Cardiac muscle cell (in vitro differentiated cells and primary cell): ENCODE measurements at regions not wholly inside any gene's neighbourhood (a gene's known extent, or its start where the extent isn't known, plus 50 kb on each side); places are given as distances from the start of the nearest gene placed in this dataset.

ENCODE experiments used
- DNase-seq, 2 donors: peaks; one replicate each; pipeline versions ENCODE4 v3.0.0 to v3.0.0-alpha.2; 2010 to 2017; ENCODE audit warnings: low read depth in 1 of 2, low spot score in 1 of 2
- H3K27ac ChIP-seq: fragments of 200-600 bp; sonication (generic); 2 replicates; pipeline ENCODE4 v1.5.1; 2016
- H3K27me3 ChIP-seq: fragments of 200-600 bp; sonication (generic); 2 replicates; pipeline ENCODE4 v1.6.0; 2016; ENCODE audit warnings: control low read depth
- H3K36me3 ChIP-seq: fragments of 200-600 bp; sonication (generic); 2 replicates; pipeline ENCODE4 v1.5.1; 2016; ENCODE audit warnings: control low read depth
- H3K4me1 ChIP-seq: fragments of 200-600 bp; sonication (generic); 2 replicates; pipeline ENCODE4 v1.8.1; 2017; ENCODE audit warnings: low read depth, mild to moderate bottlenecking, mixed run types
- H3K4me3 ChIP-seq: fragments of 200-600 bp; sonication (generic); 2 replicates; pipeline ENCODE4 v1.5.1; 2016; ENCODE audit warnings: mild to moderate bottlenecking
- H3K9me3 ChIP-seq: fragments of 200-600 bp; sonication (generic); 2 replicates; pipeline ENCODE4 v1.5.1; 2017; ENCODE audit warnings: low read depth, mild to moderate bottlenecking, control low read depth
- TF ChIP-seq, protein P1 (sequence below): IDR thresholded peaks from 2 replicates; pipeline ENCODE4 v1.5.1; 2012; ENCODE audit warnings: low read depth, mild to moderate bottlenecking, low read length

DNA sequence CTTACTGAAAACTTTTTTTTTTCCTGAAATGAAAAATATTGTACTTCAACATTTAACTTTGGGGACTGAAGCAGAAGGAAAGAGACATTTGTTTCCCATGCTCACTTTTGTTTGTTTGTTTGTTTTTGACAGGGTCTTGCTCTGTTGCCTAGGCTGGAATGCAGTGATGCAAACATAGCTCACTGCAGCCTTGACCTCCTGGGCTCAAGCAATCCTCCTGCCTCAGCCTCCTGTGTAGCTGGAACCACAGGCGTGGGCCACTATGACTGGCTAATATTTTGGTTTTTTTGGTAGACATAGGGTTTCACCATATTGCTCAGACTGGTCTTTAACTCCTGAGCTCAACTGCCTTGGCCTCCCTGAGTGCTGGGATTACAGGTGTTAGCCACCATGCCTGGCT is 70.9 kb upstream of the SPTBN1 start:
- Histone ChIP-seq H3K4me3 (no peak overlapping the region), H3K27ac (no peak overlapping the region), H3K4me1 (no peaks in the 10 kb centered on the region), H3K36me3 (no peaks in the 10 kb centered on the region), H3K27me3 (no peaks in the 10 kb centered on the region), H3K9me3 (no peaks in the 10 kb centered on the region)
- DNase-seq: no peak
- TF ChIP-seq, protein P1, sequence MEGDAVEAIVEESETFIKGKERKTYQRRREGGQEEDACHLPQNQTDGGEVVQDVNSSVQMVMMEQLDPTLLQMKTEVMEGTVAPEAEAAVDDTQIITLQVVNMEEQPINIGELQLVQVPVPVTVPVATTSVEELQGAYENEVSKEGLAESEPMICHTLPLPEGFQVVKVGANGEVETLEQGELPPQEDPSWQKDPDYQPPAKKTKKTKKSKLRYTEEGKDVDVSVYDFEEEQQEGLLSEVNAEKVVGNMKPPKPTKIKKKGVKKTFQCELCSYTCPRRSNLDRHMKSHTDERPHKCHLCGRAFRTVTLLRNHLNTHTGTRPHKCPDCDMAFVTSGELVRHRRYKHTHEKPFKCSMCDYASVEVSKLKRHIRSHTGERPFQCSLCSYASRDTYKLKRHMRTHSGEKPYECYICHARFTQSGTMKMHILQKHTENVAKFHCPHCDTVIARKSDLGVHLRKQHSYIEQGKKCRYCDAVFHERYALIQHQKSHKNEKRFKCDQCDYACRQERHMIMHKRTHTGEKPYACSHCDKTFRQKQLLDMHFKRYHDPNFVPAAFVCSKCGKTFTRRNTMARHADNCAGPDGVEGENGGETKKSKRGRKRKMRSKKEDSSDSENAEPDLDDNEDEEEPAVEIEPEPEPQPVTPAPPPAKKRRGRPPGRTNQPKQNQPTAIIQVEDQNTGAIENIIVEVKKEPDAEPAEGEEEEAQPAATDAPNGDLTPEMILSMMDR: no peak

DNA sequence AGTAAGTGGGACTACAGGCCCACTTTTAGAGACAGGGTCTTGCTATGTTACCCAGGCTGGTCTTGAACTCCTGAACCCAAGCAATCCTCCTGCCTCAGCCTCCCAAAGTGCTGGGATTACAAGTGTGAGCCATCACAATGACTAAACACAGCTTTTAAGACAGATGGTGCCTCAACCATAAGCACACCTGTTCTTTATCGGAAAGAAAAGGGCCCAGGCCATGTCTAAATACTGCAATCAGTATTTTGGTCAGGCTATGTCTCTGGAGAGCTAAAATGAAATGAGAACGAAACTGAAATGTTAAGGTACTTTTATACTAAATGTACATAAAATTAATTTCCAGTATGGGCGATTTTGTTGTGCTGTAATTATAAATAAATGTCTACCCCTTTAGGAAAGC is 69.5 kb upstream of the SPTBN1 start:
- no peak for DNase-seq
- H3K27ac ChIP-seq: no peak overlapping the region
- no peaks in the 10 kb centered on the region for H3K4me1 ChIP-seq
- H3K9me3 ChIP-seq: no peaks in the 10 kb centered on the region
- H3K27me3 ChIP-seq: no peaks in the 10 kb centered on the region
- H3K36me3 ChIP-seq: no peaks in the 10 kb centered on the region
- TF ChIP-seq, protein P1: no peak
- no peak overlapping the region for H3K4me3 ChIP-seq

DNA sequence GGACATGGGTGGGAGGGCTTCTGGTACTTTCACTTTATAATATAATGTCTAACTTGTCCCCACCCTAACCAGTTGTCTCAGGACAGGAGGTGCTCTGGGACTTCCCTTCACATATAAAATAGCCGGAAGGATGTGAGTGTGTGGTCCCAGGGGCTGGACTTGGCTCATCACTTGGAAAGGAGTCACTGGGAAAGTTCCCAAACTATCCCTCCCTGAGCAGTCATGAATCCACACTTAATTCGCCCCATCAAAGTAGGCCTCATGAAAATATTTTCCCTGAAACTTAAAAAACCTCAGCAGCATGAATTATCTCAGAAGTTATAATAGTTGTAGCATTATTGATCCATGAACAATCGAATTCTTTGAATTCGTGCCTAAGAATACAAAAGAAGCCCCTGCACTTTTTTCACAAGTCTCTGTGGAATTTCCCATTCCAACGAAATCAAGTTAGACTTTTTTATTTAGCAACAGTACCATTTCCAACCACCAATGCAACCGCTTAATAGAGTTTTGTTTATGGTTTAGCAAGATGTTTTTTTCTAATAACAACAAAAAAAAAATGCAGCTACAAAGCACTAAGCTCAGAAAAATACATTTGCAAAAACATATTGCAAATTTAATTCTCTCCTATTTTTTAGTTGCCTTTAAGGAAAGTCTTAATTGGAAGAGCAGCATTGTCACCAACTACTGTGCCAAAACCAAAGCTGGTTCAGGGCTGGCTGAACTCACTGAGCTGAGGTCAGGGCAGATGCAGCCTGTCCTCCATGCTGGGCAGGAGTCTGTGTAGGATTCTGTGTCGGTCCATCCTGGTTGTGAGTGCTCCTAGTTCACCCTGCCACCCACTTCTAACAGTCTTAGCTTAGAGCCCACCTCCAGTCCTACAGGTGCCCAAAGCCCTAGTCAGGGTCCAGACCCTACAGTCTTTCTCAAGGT is 68.8 kb upstream of the SPTBN1 start:
- Histone ChIP-seq H3K4me1 (no peaks in the 10 kb centered on the region), H3K4me3 (no peak overlapping the region), H3K27me3 (no peaks in the 10 kb centered on the region), H3K36me3 (no peaks in the 10 kb centered on the region), H3K27ac (no peak overlapping the region), H3K9me3 (no peaks in the 10 kb centered on the region)
- peak in 1 of 2 donors; percentile 69 for DNase-seq
- TF ChIP-seq, protein P1: no peak

DNA sequence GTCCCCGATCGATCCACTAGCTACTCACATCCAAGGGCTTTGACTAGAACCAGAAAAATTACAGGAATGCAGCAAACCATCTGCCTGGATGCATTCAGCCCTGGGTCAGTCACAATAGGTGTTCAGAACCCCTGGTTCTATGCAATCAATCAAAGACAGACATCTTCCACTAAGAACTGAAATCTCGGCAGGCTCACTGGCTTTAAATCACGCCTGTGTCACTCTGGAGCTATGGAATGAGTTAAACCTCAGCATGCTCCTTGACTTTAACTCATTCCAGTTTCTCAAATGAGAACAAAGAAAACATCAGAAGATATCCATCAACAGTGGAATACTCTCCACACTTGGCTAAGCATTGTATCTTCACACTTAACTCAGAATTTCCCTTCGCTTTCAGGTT is 68.1 kb upstream of the SPTBN1 start:
- no peaks in the 10 kb centered on the region for H3K4me1 ChIP-seq
- no peak overlapping the region for H3K27ac ChIP-seq
- TF ChIP-seq, protein P1: no peak
- no peak overlapping the region for H3K4me3 ChIP-seq
- H3K27me3 ChIP-seq: no peaks in the 10 kb centered on the region
- H3K9me3 ChIP-seq: no peaks in the 10 kb centered on the region
- no peak for DNase-seq
- no peaks in the 10 kb centered on the region for H3K36me3 ChIP-seq

DNA sequence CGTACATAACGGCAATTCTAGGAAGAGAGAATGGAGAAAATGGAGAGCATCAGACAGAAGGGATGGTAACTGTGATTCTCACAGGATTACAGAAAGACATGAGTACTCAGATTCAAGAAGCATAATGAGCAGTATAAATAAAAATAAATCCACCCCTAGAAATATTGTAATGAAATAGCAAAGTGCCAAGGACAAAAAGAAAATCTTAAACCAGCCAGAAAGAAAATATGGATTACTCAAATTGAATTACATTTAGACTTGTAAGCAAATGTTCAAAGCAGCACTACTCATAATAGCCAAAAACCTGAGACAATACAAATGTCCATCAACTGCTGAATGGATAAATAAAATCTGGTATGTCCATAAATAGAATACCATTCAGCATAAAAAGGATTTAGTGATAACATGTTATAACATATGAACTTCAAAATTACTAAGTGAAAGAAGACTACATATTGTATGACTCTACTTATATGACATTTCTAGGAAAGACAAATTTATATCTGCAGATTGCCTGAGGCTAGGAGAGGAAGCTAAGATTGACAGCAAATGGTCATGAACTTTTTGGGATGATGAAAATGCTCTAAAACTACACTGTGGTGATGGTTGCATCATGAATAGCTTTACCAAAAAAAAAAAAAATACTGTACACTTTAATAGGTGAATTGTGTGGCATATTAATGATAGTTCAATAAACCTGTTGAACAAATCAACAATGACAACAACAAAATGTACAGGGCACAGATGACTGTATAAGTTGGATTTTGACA is 63.4 kb upstream of the SPTBN1 start:
- H3K36me3 ChIP-seq: no peaks in the 10 kb centered on the region
- no peak overlapping the region for H3K4me3 ChIP-seq
- H3K27ac ChIP-seq: no peak overlapping the region
- no peak for DNase-seq
- H3K9me3 ChIP-seq: no peaks in the 10 kb centered on the region
- H3K27me3 ChIP-seq: no peaks in the 10 kb centered on the region
- TF ChIP-seq, protein P1: no peak
- no peaks in the 10 kb centered on the region for H3K4me1 ChIP-seq
